Esophagus squamous epithelium (tissue), 4 donors: ENCODE measurements at regions not wholly inside any gene's neighbourhood (a gene's known extent, or its start where the extent isn't known, plus 50 kb on each side); places are given as distances from the start of the nearest gene placed in this dataset.

Source experiments
- CTCF ChIP-seq, 6 experiments: fragments of 450-650 bp in 4 of 6; fragments of 200-600 bp in 2 of 6; sonication (generic) in 2 of 6; IDR thresholded peaks; one replicate each; pipeline ENCODE4 v1.5.1; 2016 to 2019; ENCODE audit warnings: antibody characterized with exemption in 6 of 6, mild to moderate bottlenecking in 4 of 6, moderate library complexity in 4 of 6
- POLR2A ChIP-seq, 4 donors: fragments of 450-650 bp; IDR thresholded peaks; one replicate each; pipeline ENCODE4 v1.6.1; 2017; ENCODE audit warnings: antibody characterized with exemption in 4 of 4, mild to moderate bottlenecking in 4 of 4, moderate library complexity in 3 of 4

DNA sequence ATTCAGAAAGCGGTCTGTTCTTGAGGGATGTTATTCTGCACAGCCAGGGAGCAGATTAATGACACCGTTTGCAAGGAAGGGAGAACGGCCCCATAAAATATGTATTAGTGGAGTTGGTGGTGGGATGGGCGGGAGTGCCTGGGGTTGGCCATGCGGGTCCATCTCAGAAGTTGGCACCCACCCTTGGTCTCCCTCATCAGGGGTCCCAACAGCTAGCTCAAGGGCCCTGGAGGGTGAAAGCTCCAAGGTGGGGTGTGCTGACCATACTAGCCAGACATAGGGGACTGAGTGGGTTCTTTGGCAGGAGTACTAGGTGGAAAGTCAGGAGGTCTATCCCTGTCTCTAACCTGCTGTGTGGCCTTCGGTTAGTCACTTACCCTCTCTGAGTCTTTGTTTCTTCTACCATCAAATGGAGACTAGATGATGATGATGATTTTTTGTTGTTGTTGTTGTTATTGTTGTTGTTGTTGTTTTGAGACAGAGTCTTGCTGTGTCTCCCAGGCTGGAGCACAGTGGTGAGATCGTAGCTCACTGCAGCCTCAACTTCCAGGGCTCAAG is 83.2 kb upstream of the BRD7 start:
- no peak for TF ChIP-seq POLR2A (IDR thresholded peaks at IDR 0.05)
- TF ChIP-seq CTCF (IDR thresholded peaks at IDR 0.05): no peak
